Ascending aorta (tissue), 2 donors: ENCODE measurements at regions not wholly inside any gene's neighbourhood (a gene's known extent, or its start where the extent isn't known, plus 50 kb on each side); places are given as distances from the start of the nearest gene placed in this dataset.

Experiments used
- DNase-seq, 2 donors: peaks; one replicate each; pipeline ENCODE4 v3.0.0-alpha.2; 2019; ENCODE audit warnings: low spot score in 2 of 2
- H3K27ac ChIP-seq, 2 donors: fragments of 200-600 bp; sonication (generic); one replicate each; pipeline ENCODE4 v1.5.1; 2016 to 2017; ENCODE audit warnings: mild to moderate bottlenecking in 1 of 2
- H3K27me3 ChIP-seq: fragments of 200-600 bp; sonication (generic); one replicate; pipeline ENCODE4 v1.5.1; 2017
- H3K36me3 ChIP-seq, 2 donors: fragments of 200-600 bp; sonication (generic); one replicate each; pipeline ENCODE4 v1.5.1; 2016
- H3K4me1 ChIP-seq, 2 donors: fragments of 200-600 bp; sonication (generic); one replicate each; pipeline ENCODE4 v1.5.1; 2016 to 2017; ENCODE audit warnings: mild to moderate bottlenecking in 1 of 2
- H3K4me3 ChIP-seq, 2 donors: fragments of 200-600 bp; sonication (generic); one replicate each; pipeline ENCODE4 v1.5.1; 2016 to 2017; ENCODE audit warnings: mild to moderate bottlenecking in 1 of 2
- H3K9me3 ChIP-seq, 2 donors: fragments of 200-600 bp; sonication (generic); one replicate each; pipeline ENCODE4 v1.5.1; 2016
- CTCF ChIP-seq, 3 experiments: fragments of 200-600 bp in 2 of 3; fragments of 450-650 bp in 1 of 3; sonication (generic) in 2 of 3; IDR thresholded peaks; one replicate each; pipeline ENCODE4 v1.5.1; 2016 to 2019; ENCODE audit warnings: antibody characterized with exemption in 3 of 3, mild to moderate bottlenecking in 1 of 3, moderate library complexity in 1 of 3
- intact Hi-C: fragments of 100-400 bp; cut with DNase I; formaldehyde crosslinking; loops from one replicate; pipeline ENCODE4 v1.15.1; 2023

- DNase-seq = no peak
- no peak overlapping the region for H3K27ac ChIP-seq
- H3K36me3 ChIP-seq = no peaks in the 10 kb centered on the region
- H3K9me3 ChIP-seq = no peaks in the 10 kb centered on the region
- TF ChIP-seq CTCF (IDR thresholded peaks at IDR 0.05) = no peak
- H3K4me3 ChIP-seq = no peak overlapping the region
- H3K27me3 ChIP-seq = no peaks in the 10 kb centered on the region
- intact Hi-C loops = no loop called here
- no peaks in the 10 kb centered on the region for H3K4me1 ChIP-seq
These were observed 61.6 kb downstream of the CCR1 start for GRCh38 chr3:46146548-46146947.

GRCh38 chr3:46146021-46146420 lies 62.1 kb downstream of the CCR1 start:
- TF ChIP-seq CTCF (IDR thresholded peaks at IDR 0.05) = no peak
- Histone ChIP-seq H3K4me3 (no peak overlapping the region), H3K27me3 (no peaks in the 10 kb centered on the region), H3K4me1 (no peaks in the 10 kb centered on the region), H3K9me3 (no peaks in the 10 kb centered on the region), H3K27ac (no peak overlapping the region), H3K36me3 (no peaks in the 10 kb centered on the region)
- no peak for DNase-seq
- intact Hi-C loops = no loop called here

- Histone ChIP-seq H3K9me3 (no peaks in the 10 kb centered on the region), H3K27ac (no peak overlapping the region), H3K27me3 (no peaks in the 10 kb centered on the region), H3K36me3 (no peaks in the 10 kb centered on the region), H3K4me3 (no peak overlapping the region), H3K4me1 (no peaks in the 10 kb centered on the region)
- intact Hi-C loops = no loop called here
- no peak for DNase-seq
- TF ChIP-seq CTCF (IDR thresholded peaks at IDR 0.05) = no peak
These were observed 63.0 kb downstream of the CCR1 start for GRCh38 chr3:46145147-46145546.

GRCh38 chr3:46143951-46144473 lies 64.1 kb downstream of the CCR1 start:
- no peak for TF ChIP-seq CTCF (IDR thresholded peaks at IDR 0.05)

GRCh38 chr3:46141813-46142212 lies 66.3 kb downstream of the CCR1 start:
- H3K36me3 ChIP-seq = no peaks in the 10 kb centered on the region
- H3K27me3 ChIP-seq = no peaks in the 10 kb centered on the region
- H3K27ac ChIP-seq = no peak overlapping the region
- H3K9me3 ChIP-seq = no peaks in the 10 kb centered on the region
- no peaks in the 10 kb centered on the region for H3K4me1 ChIP-seq
- no peak for TF ChIP-seq CTCF (IDR thresholded peaks at IDR 0.05)
- intact Hi-C loops = no loop called here
- DNase-seq = no peak
- no peak overlapping the region for H3K4me3 ChIP-seq

More at GRCh38 chr3:46143951-46144473, 64.1 kb downstream of the CCR1 start:
- no peaks in the 10 kb centered on the region for H3K36me3 ChIP-seq
- H3K27me3 ChIP-seq = no peaks in the 10 kb centered on the region
- H3K27ac ChIP-seq = no peak overlapping the region
- intact Hi-C loops = no loop called here
- H3K9me3 ChIP-seq = no peaks in the 10 kb centered on the region
- no peak overlapping the region for H3K4me3 ChIP-seq
- no peaks in the 10 kb centered on the region for H3K4me1 ChIP-seq
- DNase-seq = no peak

GRCh38 chr3:46138581-46138980 lies 69.5 kb downstream of the CCR1 start:
- Histone ChIP-seq H3K27ac (no peak overlapping the region), H3K36me3 (no peaks in the 10 kb centered on the region), H3K4me1 (no peaks in the 10 kb centered on the region), H3K27me3 (no peaks in the 10 kb centered on the region), H3K4me3 (no peak overlapping the region), H3K9me3 (no peaks in the 10 kb centered on the region)
- no peak for DNase-seq
- intact Hi-C loops = no loop called here
- no peak for TF ChIP-seq CTCF (IDR thresholded peaks at IDR 0.05)
